ENCODE measurements at regions not wholly inside any gene's neighbourhood (a gene's known extent, or its start where the extent isn't known, plus 50 kb on each side); places are given as distances from the start of the nearest gene placed in this dataset.
"Not testable (repeated sequence)": the region's sequence is repeated elsewhere in the genome, so short reads cannot be mapped to it uniquely, and the experiment has no call there.

GRCh38 chr17:79560527-79560926 lies 50.3 kb downstream of the RBFOX3 start:
- DNase-seq, result no peak

GRCh38 chr17:79559111-79559887 lies 51.6 kb downstream of the RBFOX3 start:
- DNase-seq, result no peak

GRCh38 chr17:79558091-79558900 lies 52.6 kb downstream of the RBFOX3 start:
- DNase-seq, result peak in 1 of 2 experiments; percentile 73

GRCh38 chr17:79557276-79558090 lies 53.4 kb downstream of the RBFOX3 start:
- no peak for DNase-seq

GRCh38 chr17:79556271-79556670 lies 54.6 kb downstream of the RBFOX3 start:
- DNase-seq, result no peak

- no peak for DNase-seq
These were observed 55.3 kb downstream of the RBFOX3 start for GRCh38 chr17:79555543-79555942.

GRCh38 chr17:79554346-79554745 lies 56.5 kb downstream of the RBFOX3 start:
- DNase-seq, result not testable (repeated sequence)

- DNase-seq, result no peak
These were observed 58.0 kb downstream of the RBFOX3 start for GRCh38 chr17:79552824-79553223.

GRCh38 chr17:79552405-79552804 lies 58.4 kb downstream of the RBFOX3 start:
- DNase-seq, result no peak

- peak in 1 of 2 experiments; percentile 34 for DNase-seq
These were observed 61.5 kb downstream of the RBFOX3 start for GRCh38 chr17:79549141-79549915.

GRCh38 chr17:79548116-79548515 lies 62.7 kb downstream of the RBFOX3 start:
- no peak for DNase-seq

- DNase-seq, result no peak
These were observed 63.3 kb downstream of the RBFOX3 start for GRCh38 chr17:79547586-79547985.

GRCh38 chr17:79547171-79547570 lies 63.7 kb downstream of the RBFOX3 start:
- DNase-seq, result not testable (repeated sequence)

GRCh38 chr17:79546386-79546785 lies 64.5 kb downstream of the RBFOX3 start:
- no peak for DNase-seq

- no peak for DNase-seq
These were observed 65.4 kb downstream of the RBFOX3 start for GRCh38 chr17:79545251-79546005.

GRCh38 chr17:79544142-79544914 lies 66.5 kb downstream of the RBFOX3 start:
- DNase-seq, result peak in 1 of 2 experiments; percentile 53

GRCh38 chr17:79543531-79543930 lies 67.3 kb downstream of the RBFOX3 start:
- DNase-seq, result no peak

- DNase-seq, result no peak
These were observed 68.1 kb downstream of the RBFOX3 start for GRCh38 chr17:79542718-79543117.

- no peak for DNase-seq
These were observed 69.6 kb downstream of the RBFOX3 start for GRCh38 chr17:79541056-79541850.
